H9 (cell line): ENCODE measurements at regions not wholly inside any gene's neighbourhood (a gene's known extent, or its start where the extent isn't known, plus 50 kb on each side); places are given as distances from the start of the nearest gene placed in this dataset.

ENCODE experiments used
- DNase-seq: peaks from one replicate; pipeline ENCODE4 v3.0.0-alpha.2; 2017
- H2AFZ ChIP-seq: one replicate; pipeline ENCODE4 v1.6.1; 2013; ENCODE audit warnings: mild to moderate bottlenecking, low read length, control low read depth, moderate library complexity
- H2AK5ac ChIP-seq: 2 replicates; pipeline ENCODE4 v1.6.1; 2013; ENCODE audit warnings: low read length, control low read depth, mixed read lengths; ENCODE audit not compliant: insufficient read length
- H2BK120ac ChIP-seq: one replicate; pipeline ENCODE4 v1.6.1; 2013; ENCODE audit warnings: low read depth, mild to moderate bottlenecking, low read length, control low read depth, inconsistent platforms; ENCODE audit not compliant: poor library complexity, severe bottlenecking
- H2BK12ac ChIP-seq: 2 replicates; pipeline ENCODE4 v1.6.1; 2013; ENCODE audit warnings: low read length, control low read depth, mixed read lengths, low read depth; ENCODE audit not compliant: insufficient read length
- H2BK15ac ChIP-seq: 2 replicates; pipeline ENCODE4 v1.6.1; 2013; ENCODE audit warnings: low read depth, low read length, control low read depth
- H2BK20ac ChIP-seq: one replicate; pipeline ENCODE4 v1.6.1; 2013; ENCODE audit warnings: low read depth, mild to moderate bottlenecking, low read length, control low read depth, inconsistent platforms; ENCODE audit not compliant: poor library complexity, severe bottlenecking
- H2BK5ac ChIP-seq: 2 replicates; pipeline ENCODE4 v1.6.1; 2013; ENCODE audit warnings: low read length, control low read depth, mixed read lengths; ENCODE audit not compliant: insufficient read length
- H3K14ac ChIP-seq: 2 replicates; pipeline ENCODE4 v1.6.1; 2013; ENCODE audit warnings: low read length, control low read depth; ENCODE audit not compliant: insufficient read depth
- H3K18ac ChIP-seq: 2 replicates; pipeline ENCODE4 v1.6.1; 2013; ENCODE audit warnings: low read depth, mild to moderate bottlenecking, mixed read lengths, low read length, control low read depth; ENCODE audit not compliant: insufficient read length
- H3K23ac ChIP-seq: 2 replicates; pipeline ENCODE4 v1.6.1; 2013; ENCODE audit warnings: low read length, control low read depth, mixed read lengths, low read depth; ENCODE audit not compliant: insufficient read length
- H3K23me2 ChIP-seq: 2 replicates; pipeline ENCODE4 v1.6.1; 2013; ENCODE audit warnings: low read depth, mild to moderate bottlenecking, mixed read lengths, low read length, control low read depth; ENCODE audit not compliant: insufficient read length, poor library complexity, severe bottlenecking
- H3K27ac ChIP-seq: 2 replicates; pipeline ENCODE4 v1.5.1; 2013; ENCODE audit warnings: low read length, control low read depth, mixed read lengths, low read depth; ENCODE audit not compliant: insufficient read length
- H3K27me3 ChIP-seq: 2 replicates; pipeline ENCODE4 v1.6.1; 2013; ENCODE audit warnings: low read length, control low read depth, inconsistent platforms; ENCODE audit not compliant: insufficient read depth
- H3K4ac ChIP-seq: 2 replicates; pipeline ENCODE4 v1.6.1; 2013; ENCODE audit warnings: low read depth, mild to moderate bottlenecking, control low read depth, inconsistent platforms, low read length, moderate library complexity
- H3K4me1 ChIP-seq: 2 replicates; pipeline ENCODE4 v1.6.1; 2013; ENCODE audit warnings: low read length, control low read depth, inconsistent platforms; ENCODE audit not compliant: insufficient read depth
- H3K4me2 ChIP-seq: 2 replicates; pipeline ENCODE4 v1.6.1; 2013; ENCODE audit warnings: low read length, control low read depth, mixed read lengths; ENCODE audit not compliant: insufficient read length, insufficient read depth
- H3K56ac ChIP-seq: 2 replicates; pipeline ENCODE4 v1.6.1; 2013; ENCODE audit warnings: low read depth, mild to moderate bottlenecking, mixed read lengths, low read length, control low read depth; ENCODE audit not compliant: insufficient read length
- H3K79me1 ChIP-seq: 2 replicates; pipeline ENCODE4 v1.6.1; 2013; ENCODE audit warnings: low read depth, mild to moderate bottlenecking, moderate library complexity, low read length, control low read depth, inconsistent platforms; ENCODE audit not compliant: insufficient read depth, poor library complexity, severe bottlenecking
- H3K79me2 ChIP-seq: 2 replicates; pipeline ENCODE4 v1.6.1; 2013; ENCODE audit warnings: low read length, control low read depth, inconsistent platforms; ENCODE audit not compliant: insufficient read depth
- H3K9ac ChIP-seq: 2 replicates; pipeline ENCODE4 v1.6.1; 2013; ENCODE audit warnings: low read length, control low read depth, mixed read lengths; ENCODE audit not compliant: insufficient read length; ENCODE audit errors: extremely low read depth
- H3K9me3 ChIP-seq: one replicate; pipeline ENCODE4 v1.6.1; 2013; ENCODE audit warnings: low read depth, low read length, inconsistent platforms; ENCODE audit not compliant: control insufficient read depth
- H3T11ph ChIP-seq: one replicate; pipeline ENCODE4 v1.6.1; 2013; ENCODE audit warnings: mild to moderate bottlenecking, low read length, control low read depth, inconsistent platforms
- H4K20me1 ChIP-seq: one replicate; pipeline ENCODE4 v1.6.1; 2013; ENCODE audit not compliant: control insufficient read depth, insufficient read length, insufficient read depth
- H4K5ac ChIP-seq: 2 replicates; pipeline ENCODE4 v1.6.1; 2013; ENCODE audit warnings: low read depth, mild to moderate bottlenecking, mixed read lengths, low read length, control low read depth; ENCODE audit not compliant: insufficient read length
- H4K8ac ChIP-seq: replicated peaks from 2 replicates; pipeline ENCODE4 v1.6.1; 2013; ENCODE audit warnings: low read length, control low read depth, mixed read lengths, low read depth; ENCODE audit not compliant: insufficient read length
- H4K91ac ChIP-seq: 2 replicates; pipeline ENCODE4 v1.6.1; 2013; ENCODE audit warnings: low read depth, mild to moderate bottlenecking, moderate library complexity, mixed read lengths, low read length, control low read depth; ENCODE audit not compliant: insufficient read length
- H3K27ac Mint-ChIP-seq, 3 experiments: 2 replicates in 2 of 3; 3 replicates in 1 of 3; pipeline ENCODE4 v1.8.0; 2020 to 2021; ENCODE audit warnings: mixed read lengths in 3 of 3, mild to moderate bottlenecking in 1 of 3, moderate library complexity in 1 of 3
- H3K27me3 Mint-ChIP-seq: 2 replicates; pipeline ENCODE4 v1.8.0; 2021; ENCODE audit warnings: low read depth, mild to moderate bottlenecking, moderate library complexity, mixed read lengths
- H3K36me3 Mint-ChIP-seq, 3 experiments: 2 replicates in 2 of 3; 3 replicates in 1 of 3; pipeline ENCODE4 v1.8.0; 2020 to 2021; ENCODE audit warnings: low read depth in 3 of 3, mixed read lengths in 3 of 3; ENCODE audit not compliant: insufficient read depth in 1 of 3
- H3K4me1 Mint-ChIP-seq, 2 experiments: 2 replicates each; pipeline ENCODE4 v1.8.0; 2020; ENCODE audit warnings: mixed read lengths in 2 of 2
- H3K4me3 Mint-ChIP-seq, 2 experiments: 2 replicates in 1 of 2; 3 replicates in 1 of 2; pipeline ENCODE4 v1.8.0; 2020 to 2021; ENCODE audit warnings: mild to moderate bottlenecking in 2 of 2, mixed read lengths in 2 of 2, moderate library complexity in 1 of 2
- H3K9me3 Mint-ChIP-seq, 2 experiments: 2 replicates in 1 of 2; 3 replicates in 1 of 2; pipeline ENCODE4 v1.8.0; 2020; ENCODE audit warnings: mild to moderate bottlenecking in 2 of 2, mixed read lengths in 2 of 2, moderate library complexity in 1 of 2
- WGBS: extraction: QIAGEN DNeasy Blood & Tissue Kit; methylation state at CpG from one replicate; pipeline ENCODE4 v1.1.7; 2013; ENCODE audit warnings: missing lambda C conversion rate, low lambda C conversion rate, mixed read lengths; ENCODE audit not compliant: insufficient read length; ENCODE audit errors: extremely low coverage; 5-methylcytosine and 5-hydroxymethylcytosine counted together
- TF ChIP-seq, protein P1 (sequence below): fragments of 200-600 bp; sonication (generic); conservative IDR thresholded peaks from 3 replicates; pipeline ENCODE4 v1.8.0; 2021; ENCODE audit warnings: antibody characterized with exemption, mild to moderate bottlenecking

DNA sequence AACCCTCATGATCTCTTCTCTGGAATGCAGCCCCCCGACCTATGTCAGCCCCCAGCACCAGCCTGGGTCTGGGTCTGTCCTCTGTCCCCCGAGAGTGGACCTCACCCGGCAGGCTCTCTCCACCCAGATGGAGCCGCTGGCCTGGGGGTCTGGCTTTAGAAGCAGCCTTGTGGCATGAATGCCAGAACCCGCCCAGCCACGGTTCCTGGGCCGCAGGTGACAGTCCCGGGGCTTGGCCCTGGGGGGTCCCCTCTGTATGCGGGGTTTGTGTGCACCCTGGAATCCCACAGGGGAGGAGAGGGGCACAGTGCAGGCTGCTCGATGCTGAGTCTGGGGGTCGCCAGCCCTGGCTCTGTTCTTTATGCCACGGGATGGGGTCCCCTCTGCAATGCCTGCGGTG lies 96.0 kb upstream of the ACTRT2 start:
- H3K27me3 Mint-ChIP-seq = peaks cover 4% of the 10 kb centered on the region; the same call in 1 of the 2 replicates
- peaks cover 2 to 21% (median 4%) of the 10 kb centered on the region in 3 experiments; a peak in 3 of 7 replicates for H3K36me3 Mint-ChIP-seq
- H4K91ac ChIP-seq = no peak overlapping the region
- no peak for DNase-seq
- H4K8ac ChIP-seq = no peak overlapping the region
- no peak overlapping the region for H4K5ac ChIP-seq
- no peak overlapping the region for H3K27ac Mint-ChIP-seq
- no peak overlapping the region for H3K56ac ChIP-seq
- no peak overlapping the region for H2BK120ac ChIP-seq
- no peaks in the 10 kb centered on the region for H3K27me3 ChIP-seq
- H4K20me1 ChIP-seq = no peaks in the 10 kb centered on the region
- no peak overlapping the region for H3T11ph ChIP-seq
- no peak overlapping the region for H3K27ac ChIP-seq
- peaks cover 15 to 72% of the 10 kb centered on the region in 2 experiments for H3K9me3 Mint-ChIP-seq
- H2AK5ac ChIP-seq = no peak overlapping the region
- H2BK5ac ChIP-seq = no peak overlapping the region
- no peak overlapping the region for H3K14ac ChIP-seq
- H3K9me3 ChIP-seq = peaks cover 70% of the 10 kb centered on the region
- no peaks in the 10 kb centered on the region for H3K4me1 Mint-ChIP-seq
- WGBS = no CpG with 5 or more reads among the region's 13 CpGs
- no peaks in the 10 kb centered on the region for H3K79me1 ChIP-seq
- no peaks in the 10 kb centered on the region for H3K23me2 ChIP-seq
- H3K4ac ChIP-seq = no peak overlapping the region
- no peak overlapping the region for H2BK20ac ChIP-seq
- H2BK15ac ChIP-seq = no peak overlapping the region
- no peaks in the 10 kb centered on the region for H3K79me2 ChIP-seq
- H3K4me2 ChIP-seq = no peak overlapping the region
- no peaks in the 10 kb centered on the region for H3K4me1 ChIP-seq
- no peak overlapping the region for H2BK12ac ChIP-seq
- H3K4me3 Mint-ChIP-seq = no peak overlapping the region
- H3K9ac ChIP-seq = no peak overlapping the region
- H3K18ac ChIP-seq = no peak overlapping the region
- H2AFZ ChIP-seq = no peak overlapping the region
- no peak overlapping the region for H3K23ac ChIP-seq
- TF ChIP-seq, protein P1, sequence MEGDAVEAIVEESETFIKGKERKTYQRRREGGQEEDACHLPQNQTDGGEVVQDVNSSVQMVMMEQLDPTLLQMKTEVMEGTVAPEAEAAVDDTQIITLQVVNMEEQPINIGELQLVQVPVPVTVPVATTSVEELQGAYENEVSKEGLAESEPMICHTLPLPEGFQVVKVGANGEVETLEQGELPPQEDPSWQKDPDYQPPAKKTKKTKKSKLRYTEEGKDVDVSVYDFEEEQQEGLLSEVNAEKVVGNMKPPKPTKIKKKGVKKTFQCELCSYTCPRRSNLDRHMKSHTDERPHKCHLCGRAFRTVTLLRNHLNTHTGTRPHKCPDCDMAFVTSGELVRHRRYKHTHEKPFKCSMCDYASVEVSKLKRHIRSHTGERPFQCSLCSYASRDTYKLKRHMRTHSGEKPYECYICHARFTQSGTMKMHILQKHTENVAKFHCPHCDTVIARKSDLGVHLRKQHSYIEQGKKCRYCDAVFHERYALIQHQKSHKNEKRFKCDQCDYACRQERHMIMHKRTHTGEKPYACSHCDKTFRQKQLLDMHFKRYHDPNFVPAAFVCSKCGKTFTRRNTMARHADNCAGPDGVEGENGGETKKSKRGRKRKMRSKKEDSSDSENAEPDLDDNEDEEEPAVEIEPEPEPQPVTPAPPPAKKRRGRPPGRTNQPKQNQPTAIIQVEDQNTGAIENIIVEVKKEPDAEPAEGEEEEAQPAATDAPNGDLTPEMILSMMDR = no peak
